GM13976 (cell line): ENCODE measurements at regions not wholly inside any gene's neighbourhood (a gene's known extent, or its start where the extent isn't known, plus 50 kb on each side); places are given as distances from the start of the nearest gene placed in this dataset.

Experiments used
- DNase-seq: peaks from one replicate; pipeline ENCODE4 v3.0.0; 2012; ENCODE audit warnings: low spot score
- in situ Hi-C: fragments of 300-500 bp; cut with MboI; formaldehyde crosslinking; loops from one replicate; pipeline ENCODE4 v1.12.0; 2022; ENCODE audit warnings: low sequenced_read_pairs, mixed read lengths, inconsistent platforms; ENCODE audit not compliant: unreplicated experiment
- TF ChIP-seq, protein P1 (sequence below): IDR thresholded peaks from 2 replicates; pipeline ENCODE4 v1.5.1; 2012; ENCODE audit warnings: borderline replicate concordance, mild to moderate bottlenecking; ENCODE audit not compliant: insufficient read depth; ENCODE audit errors: extremely low read depth, missing control alignments, control extremely low read depth

- TF ChIP-seq, protein P1, sequence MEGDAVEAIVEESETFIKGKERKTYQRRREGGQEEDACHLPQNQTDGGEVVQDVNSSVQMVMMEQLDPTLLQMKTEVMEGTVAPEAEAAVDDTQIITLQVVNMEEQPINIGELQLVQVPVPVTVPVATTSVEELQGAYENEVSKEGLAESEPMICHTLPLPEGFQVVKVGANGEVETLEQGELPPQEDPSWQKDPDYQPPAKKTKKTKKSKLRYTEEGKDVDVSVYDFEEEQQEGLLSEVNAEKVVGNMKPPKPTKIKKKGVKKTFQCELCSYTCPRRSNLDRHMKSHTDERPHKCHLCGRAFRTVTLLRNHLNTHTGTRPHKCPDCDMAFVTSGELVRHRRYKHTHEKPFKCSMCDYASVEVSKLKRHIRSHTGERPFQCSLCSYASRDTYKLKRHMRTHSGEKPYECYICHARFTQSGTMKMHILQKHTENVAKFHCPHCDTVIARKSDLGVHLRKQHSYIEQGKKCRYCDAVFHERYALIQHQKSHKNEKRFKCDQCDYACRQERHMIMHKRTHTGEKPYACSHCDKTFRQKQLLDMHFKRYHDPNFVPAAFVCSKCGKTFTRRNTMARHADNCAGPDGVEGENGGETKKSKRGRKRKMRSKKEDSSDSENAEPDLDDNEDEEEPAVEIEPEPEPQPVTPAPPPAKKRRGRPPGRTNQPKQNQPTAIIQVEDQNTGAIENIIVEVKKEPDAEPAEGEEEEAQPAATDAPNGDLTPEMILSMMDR = no peak
- in situ Hi-C loops = no loop called here
- no peak for DNase-seq
These were observed 421.7 kb downstream of the STK39 start for GRCh38 chr2:167825664-167826063.

GRCh38 chr2:167822690-167823465 lies 424.5 kb downstream of the STK39 start:
- TF ChIP-seq, protein P1 = no peak
- in situ Hi-C loops = no loop called here
- DNase-seq = no peak

DNA sequence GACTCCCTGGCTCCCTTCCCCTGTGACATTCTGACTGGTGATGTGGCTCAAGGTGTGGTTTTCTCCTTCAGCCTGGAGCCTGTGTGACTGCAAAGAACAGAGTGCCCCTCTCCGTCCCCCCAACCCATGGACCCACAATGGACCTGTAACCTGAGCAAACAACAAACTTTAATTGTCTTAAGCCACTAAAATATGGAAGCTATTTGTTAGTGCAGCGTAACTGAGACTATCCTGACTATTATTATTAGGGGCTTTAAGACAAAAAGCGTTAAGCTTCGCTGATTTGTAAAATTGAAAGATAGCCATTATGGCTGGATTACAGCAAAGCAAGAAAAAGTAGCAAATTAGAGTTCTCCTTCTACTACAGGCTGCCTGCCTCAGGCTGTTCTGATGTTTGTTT lies 426.9 kb downstream of the STK39 start:
- DNase-seq = no peak
- TF ChIP-seq, protein P1 = no peak
- in situ Hi-C loops = no loop called here

GRCh38 chr2:167818521-167818920 lies 428.9 kb downstream of the STK39 start:
- TF ChIP-seq, protein P1 = no peak
- in situ Hi-C loops = no loop called here

DNA sequence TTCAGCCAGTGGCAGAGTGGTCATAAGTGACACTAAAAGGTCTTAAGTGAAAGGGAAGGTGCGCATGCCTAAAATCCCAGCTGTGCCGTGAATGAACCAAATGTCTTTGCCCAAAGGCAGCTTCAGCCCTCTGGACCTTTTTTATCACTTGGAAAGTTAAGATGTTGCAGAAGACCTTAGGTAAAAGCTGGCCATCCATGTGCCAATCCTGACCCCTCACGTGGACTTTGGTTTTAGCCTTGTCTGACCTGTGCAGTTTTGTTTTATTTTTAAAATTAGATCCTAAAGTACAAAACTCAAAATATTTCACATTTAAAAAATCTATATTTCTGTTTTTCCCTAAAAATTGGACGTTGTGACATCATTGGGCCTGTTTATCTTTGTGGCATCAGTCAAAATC lies 429.5 kb downstream of the STK39 start:
- in situ Hi-C loops = no loop called here
- TF ChIP-seq, protein P1 = no peak

More at GRCh38 chr2:167818521-167818920, 428.9 kb downstream of the STK39 start:
- DNase-seq = no peak

GRCh38 chr2:167817422-167817821 lies 430.0 kb downstream of the STK39 start:
- in situ Hi-C loops = no loop called here
- no peak for DNase-seq
- TF ChIP-seq, protein P1 = no peak

More for the DNA sequence above, 429.5 kb downstream of the STK39 start:
- DNase-seq = no peak
